OCI-LY3 (cell line): ENCODE measurements at regions not wholly inside any gene's neighbourhood (a gene's known extent, or its start where the extent isn't known, plus 50 kb on each side); places are given as distances from the start of the nearest gene placed in this dataset.
A peak's percentile ranks its signal among the peaks of the same experiment; 100 is the strongest.

Experiments used
- H2AFZ ChIP-seq: fragments of 200-600, 300-600 bp; shearing (Covaris generic); 2 replicates; pipeline ENCODE4 v1.6.0; 2014; ENCODE audit warnings: antibody characterized with exemption, low read depth, low read length
- H3K27ac ChIP-seq: fragments of 200-600, 300-600 bp; sonication (generic); 2 replicates; pipeline ENCODE4 v1.5.1; 2014; ENCODE audit warnings: mild to moderate bottlenecking, low read length, moderate library complexity, mixed read lengths
- H3K27me3 ChIP-seq: fragments of 200-600, 300-600 bp; sonication (generic); 2 replicates; pipeline ENCODE4 v1.6.1; 2014; ENCODE audit warnings: low read depth, low read length, mixed read lengths
- H3K36me3 ChIP-seq: fragments of 200-600, 300-600 bp; sonication (generic); replicated peaks from 2 replicates; pipeline ENCODE3; 2014; ENCODE audit warnings: low read depth, low read length, mixed read lengths
- H3K4me1 ChIP-seq: fragments of 300-600, 200-600 bp; sonication (generic); 2 replicates; pipeline ENCODE4 v1.6.1; 2014; ENCODE audit warnings: low read length, mixed read lengths
- H3K4me2 ChIP-seq: fragments of 200-600, 300-600 bp; sonication (generic); 2 replicates; pipeline ENCODE4 v1.6.1; 2014; ENCODE audit warnings: low read length, mixed read lengths
- H3K4me3 ChIP-seq: fragments of 300-600, 200-600 bp; sonication (generic); 2 replicates; pipeline ENCODE4 v1.5.1; 2014; ENCODE audit warnings: antibody characterized with exemption, mild to moderate bottlenecking, low read length, moderate library complexity
- H3K79me2 ChIP-seq: fragments of 300-600, 200-600 bp; shearing (Covaris generic); 2 replicates; pipeline ENCODE4 v1.6.1; 2014; ENCODE audit warnings: mild to moderate bottlenecking, low read length, mixed read lengths
- H3K9ac ChIP-seq: fragments of 300-600, 200-600 bp; shearing (Covaris generic); 2 replicates; pipeline ENCODE4 v1.6.0; 2014; ENCODE audit warnings: mild to moderate bottlenecking, low read length, moderate library complexity
- H3K9me3 ChIP-seq: fragments of 200-600, 300-600 bp; shearing (Covaris generic); 2 replicates; pipeline ENCODE4 v1.6.1; 2014; ENCODE audit warnings: low read length, mixed read lengths; ENCODE audit not compliant: insufficient read depth
- H4K20me1 ChIP-seq: fragments of 200-600, 300-600 bp; sonication (generic); 2 replicates; pipeline ENCODE4 v1.6.1; 2016; ENCODE audit warnings: low read length, mixed read lengths; ENCODE audit not compliant: insufficient read depth
- CTCF ChIP-seq: fragments of 200-600, 300-600 bp; sonication (generic); IDR thresholded peaks from 2 replicates; pipeline ENCODE4 v1.5.1; 2014; ENCODE audit warnings: antibody characterized with exemption, low read length, low read depth
- EZH2phosphoT487 ChIP-seq: fragments of 200-600 bp; shearing (Covaris generic); IDR thresholded peaks from 2 replicates; pipeline ENCODE4 v1.6.1; 2018; ENCODE audit warnings: antibody characterized with exemption, mixed run types, low read depth

GRCh38 chr6:74755196-74755595 lies 450.7 kb downstream of the COL12A1 start:
- no peak overlapping the region for H3K27ac ChIP-seq

GRCh38 chr6:74753883-74754600 lies 451.8 kb downstream of the COL12A1 start:
- H3K9me3 ChIP-seq = no peaks in the 10 kb centered on the region
- no peaks in the 10 kb centered on the region for H3K27me3 ChIP-seq
- H3K9ac ChIP-seq = no peak overlapping the region
- H3K36me3 ChIP-seq = no peaks in the 10 kb centered on the region
- H3K79me2 ChIP-seq = no peaks in the 10 kb centered on the region
- H2AFZ ChIP-seq = no peak overlapping the region
- H4K20me1 ChIP-seq = no peaks in the 10 kb centered on the region
- H3K4me3 ChIP-seq = no peak overlapping the region
- H3K4me2 ChIP-seq = no peak overlapping the region
- H3K4me1 ChIP-seq = peaks cover 18% of the 10 kb centered on the region
- no peak for TF ChIP-seq EZH2phosphoT487
- TF ChIP-seq CTCF = no peak
- no peak overlapping the region for H3K27ac ChIP-seq

More at GRCh38 chr6:74755196-74755595, 450.7 kb downstream of the COL12A1 start:
- Histone ChIP-seq H3K4me2 (no peak overlapping the region), H3K36me3 (no peaks in the 10 kb centered on the region), H4K20me1 (no peaks in the 10 kb centered on the region), H3K9ac (no peak overlapping the region), H3K4me1 (peaks cover 9% of the 10 kb centered on the region), H3K27me3 (no peaks in the 10 kb centered on the region), H2AFZ (no peak overlapping the region), H3K9me3 (no peaks in the 10 kb centered on the region), H3K79me2 (no peaks in the 10 kb centered on the region), H3K4me3 (no peak overlapping the region)
- no peak for TF ChIP-seq EZH2phosphoT487
- TF ChIP-seq CTCF = no peak

GRCh38 chr6:74752303-74752702 lies 453.6 kb downstream of the COL12A1 start:
- no peak overlapping the region for H2AFZ ChIP-seq
- H4K20me1 ChIP-seq = no peaks in the 10 kb centered on the region
- no peaks in the 10 kb centered on the region for H3K9me3 ChIP-seq
- H3K4me2 ChIP-seq = no peak overlapping the region
- no peaks in the 10 kb centered on the region for H3K79me2 ChIP-seq
- TF ChIP-seq EZH2phosphoT487 (no peak), CTCF (peak; percentile 23; the same call in 1 of the 2 replicates)
- H3K9ac ChIP-seq = no peak overlapping the region
- no peak overlapping the region for H3K4me3 ChIP-seq
- H3K36me3 ChIP-seq = no peaks in the 10 kb centered on the region
- peaks cover 22% of the 10 kb centered on the region for H3K4me1 ChIP-seq
- H3K27me3 ChIP-seq = no peaks in the 10 kb centered on the region
- H3K27ac ChIP-seq = no peak overlapping the region

GRCh38 chr6:74750826-74751225 lies 455.0 kb downstream of the COL12A1 start:
- no peaks in the 10 kb centered on the region for H3K9me3 ChIP-seq
- H3K4me2 ChIP-seq = peak overlapping the region; percentile 85
- peaks cover 22% of the 10 kb centered on the region for H3K4me1 ChIP-seq
- TF ChIP-seq EZH2phosphoT487 (no peak), CTCF (no peak)
- H4K20me1 ChIP-seq = no peaks in the 10 kb centered on the region
- H3K79me2 ChIP-seq = no peaks in the 10 kb centered on the region
- no peak overlapping the region for H3K27ac ChIP-seq
- no peak overlapping the region for H3K4me3 ChIP-seq
- no peak overlapping the region for H2AFZ ChIP-seq
- H3K9ac ChIP-seq = no peak overlapping the region
- no peaks in the 10 kb centered on the region for H3K36me3 ChIP-seq
- no peaks in the 10 kb centered on the region for H3K27me3 ChIP-seq
